GM23248 (cell line): ENCODE measurements at regions not wholly inside any gene's neighbourhood (a gene's known extent, or its start where the extent isn't known, plus 50 kb on each side); places are given as distances from the start of the nearest gene placed in this dataset.

Source experiments
- EZH2 ChIP-seq: fragments of 200-600 bp; sonication (generic); IDR thresholded peaks from 2 replicates; pipeline ENCODE4 v1.6.1; 2018; ENCODE audit warnings: antibody characterized with exemption, mild to moderate bottlenecking; ENCODE audit not compliant: insufficient read depth, poor library complexity, severe bottlenecking
- EZH2phosphoT487 ChIP-seq: fragments of 200-600 bp; sonication (generic); IDR thresholded peaks from 2 replicates; pipeline ENCODE4 v1.6.1; 2018; ENCODE audit warnings: antibody characterized with exemption, moderate library complexity, mild to moderate bottlenecking, low read depth; ENCODE audit not compliant: insufficient read depth

DNA sequence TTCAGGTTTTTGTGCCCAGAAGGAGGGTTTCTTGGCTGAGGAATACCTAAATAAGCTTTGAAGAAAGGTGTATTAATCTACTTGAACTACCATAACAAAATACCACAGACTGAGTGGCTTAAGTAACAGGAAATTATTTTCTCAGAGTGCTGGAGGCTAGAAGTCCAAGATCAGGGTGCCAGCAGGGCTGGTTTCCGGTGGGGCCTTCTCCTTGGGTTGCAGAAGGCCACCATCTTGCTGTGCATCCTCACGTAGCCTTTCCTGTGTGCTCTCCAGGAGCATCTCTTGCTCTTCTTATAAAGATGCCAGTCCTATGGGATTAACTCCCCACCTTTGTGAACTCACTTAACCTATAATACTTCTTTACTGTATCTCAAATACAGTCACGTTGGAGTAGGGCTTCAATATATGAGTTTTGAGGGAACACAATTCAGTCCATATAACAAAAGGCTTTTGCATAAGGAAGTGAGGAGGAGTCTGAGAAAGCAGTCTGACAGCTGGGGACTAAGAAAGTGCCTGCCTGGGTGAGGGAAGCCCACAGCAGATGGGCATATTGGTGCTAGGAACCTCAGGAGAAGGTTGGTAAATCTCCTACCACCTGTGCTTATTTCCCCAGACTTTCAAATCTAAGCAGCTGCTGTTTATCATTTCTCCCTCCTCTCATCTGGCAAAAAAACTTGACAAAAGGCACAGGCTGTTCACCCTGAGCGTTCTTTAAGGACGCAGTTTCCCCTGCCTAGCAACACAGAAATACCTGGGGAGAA, 89.6 kb upstream of the CBLB start:
- TF ChIP-seq EZH2 (no peak), EZH2phosphoT487 (no peak)
